MM.1S (cell line): ENCODE measurements at regions not wholly inside any gene's neighbourhood (a gene's known extent, or its start where the extent isn't known, plus 50 kb on each side); places are given as distances from the start of the nearest gene placed in this dataset.

Experiments used
- CTCF ChIP-seq: fragments of 300-600 bp; sonication (generic); IDR thresholded peaks from 2 replicates; pipeline ENCODE4 v1.5.1; 2016; ENCODE audit warnings: antibody characterized with exemption, low read length, mixed read lengths
- EZH2 ChIP-seq: fragments of 300-600 bp; sonication (generic); optimal IDR thresholded peaks from 2 replicates; pipeline ENCODE3; 2017; ENCODE audit warnings: low read depth, mild to moderate bottlenecking, antibody characterized with exemption, low read length, mixed read lengths

- TF ChIP-seq EZH2 (no peak), CTCF (no peak)
These were observed 189.6 kb upstream of the CDKN2B start for GRCh38 chr9:22198681-22199080.
